Cardiac fibroblast (primary cell): ENCODE measurements at regions not wholly inside any gene's neighbourhood (a gene's known extent, or its start where the extent isn't known, plus 50 kb on each side); places are given as distances from the start of the nearest gene placed in this dataset.

Experiments
- DNase-seq, 2 donors: peaks; one replicate each; pipeline versions ENCODE4 v3.0.0 to v3.0.0-alpha.2; 2010; ENCODE audit warnings: low read depth in 2 of 2
- H3K4me3 ChIP-seq, 2 donors: replicated peaks in 1 of 2; 1 replicate in 1 of 2; 2 replicates in 1 of 2; pipeline ENCODE4 v1.5.1; 2011; ENCODE audit warnings: low read depth in 2 of 2, low read length in 2 of 2, mild to moderate bottlenecking in 2 of 2, moderate library complexity in 1 of 2
- TF ChIP-seq, protein P1 (sequence below): IDR thresholded peaks from one replicate; pipeline ENCODE4 v1.5.1; 2011; ENCODE audit warnings: low read depth, mild to moderate bottlenecking, low read length, inconsistent platforms

GRCh38 chr13:64959276-64959675 lies 2270.9 kb downstream of the PCDH9 start:
- H3K4me3 ChIP-seq = no peak overlapping the region
- TF ChIP-seq, protein P1, sequence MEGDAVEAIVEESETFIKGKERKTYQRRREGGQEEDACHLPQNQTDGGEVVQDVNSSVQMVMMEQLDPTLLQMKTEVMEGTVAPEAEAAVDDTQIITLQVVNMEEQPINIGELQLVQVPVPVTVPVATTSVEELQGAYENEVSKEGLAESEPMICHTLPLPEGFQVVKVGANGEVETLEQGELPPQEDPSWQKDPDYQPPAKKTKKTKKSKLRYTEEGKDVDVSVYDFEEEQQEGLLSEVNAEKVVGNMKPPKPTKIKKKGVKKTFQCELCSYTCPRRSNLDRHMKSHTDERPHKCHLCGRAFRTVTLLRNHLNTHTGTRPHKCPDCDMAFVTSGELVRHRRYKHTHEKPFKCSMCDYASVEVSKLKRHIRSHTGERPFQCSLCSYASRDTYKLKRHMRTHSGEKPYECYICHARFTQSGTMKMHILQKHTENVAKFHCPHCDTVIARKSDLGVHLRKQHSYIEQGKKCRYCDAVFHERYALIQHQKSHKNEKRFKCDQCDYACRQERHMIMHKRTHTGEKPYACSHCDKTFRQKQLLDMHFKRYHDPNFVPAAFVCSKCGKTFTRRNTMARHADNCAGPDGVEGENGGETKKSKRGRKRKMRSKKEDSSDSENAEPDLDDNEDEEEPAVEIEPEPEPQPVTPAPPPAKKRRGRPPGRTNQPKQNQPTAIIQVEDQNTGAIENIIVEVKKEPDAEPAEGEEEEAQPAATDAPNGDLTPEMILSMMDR = no peak

GRCh38 chr13:64958106-64958505 lies 2272.0 kb downstream of the PCDH9 start:
- no peak for DNase-seq
- TF ChIP-seq, protein P1 = no peak
- H3K4me3 ChIP-seq = no peak overlapping the region

More at GRCh38 chr13:64959276-64959675, 2270.9 kb downstream of the PCDH9 start:
- no peak for DNase-seq

DNA sequence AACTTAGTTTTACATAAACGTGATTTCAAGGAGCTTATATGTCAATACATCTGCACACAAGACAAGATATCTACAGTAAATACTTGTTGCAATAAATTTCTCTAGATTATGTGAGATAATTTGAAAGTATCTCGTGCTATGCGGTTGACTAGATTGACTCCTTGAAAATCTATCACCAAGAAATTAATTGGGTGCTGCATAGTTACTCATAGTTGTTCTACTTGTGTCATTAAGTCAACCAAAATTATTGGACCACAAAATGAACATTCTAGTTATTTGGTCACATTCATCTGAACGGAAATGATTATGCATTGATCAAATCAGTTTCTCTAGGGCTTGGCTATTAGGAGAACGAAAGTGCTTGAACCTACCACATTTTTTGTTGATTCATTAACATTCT lies 2291.5 kb downstream of the PCDH9 start:
- TF ChIP-seq, protein P1 = no peak

GRCh38 chr13:64937302-64937701 lies 2292.8 kb downstream of the PCDH9 start:
- TF ChIP-seq, protein P1 = no peak
- DNase-seq = no peak
- H3K4me3 ChIP-seq = no peak overlapping the region

More for the DNA sequence above, 2291.5 kb downstream of the PCDH9 start:
- H3K4me3 ChIP-seq = no peak overlapping the region
- no peak for DNase-seq

GRCh38 chr13:64936879-64937278 lies 2293.3 kb downstream of the PCDH9 start:
- DNase-seq = no peak
- TF ChIP-seq, protein P1 = no peak
- H3K4me3 ChIP-seq = no peak overlapping the region

- DNase-seq = no peak
- TF ChIP-seq, protein P1 = no peak
- H3K4me3 ChIP-seq = no peak overlapping the region
These were observed 2294.7 kb downstream of the PCDH9 start for GRCh38 chr13:64935441-64935840.
